ENCODE measurements at regions not wholly inside any gene's neighbourhood (a gene's known extent, or its start where the extent isn't known, plus 50 kb on each side); places are given as distances from the start of the nearest gene placed in this dataset.

- TF ChIP-seq ZNF232 (CRISPR knock-in tag; IDR thresholded peaks at IDR 0.05), result no peak
- TF ChIP-seq, protein P1, sequence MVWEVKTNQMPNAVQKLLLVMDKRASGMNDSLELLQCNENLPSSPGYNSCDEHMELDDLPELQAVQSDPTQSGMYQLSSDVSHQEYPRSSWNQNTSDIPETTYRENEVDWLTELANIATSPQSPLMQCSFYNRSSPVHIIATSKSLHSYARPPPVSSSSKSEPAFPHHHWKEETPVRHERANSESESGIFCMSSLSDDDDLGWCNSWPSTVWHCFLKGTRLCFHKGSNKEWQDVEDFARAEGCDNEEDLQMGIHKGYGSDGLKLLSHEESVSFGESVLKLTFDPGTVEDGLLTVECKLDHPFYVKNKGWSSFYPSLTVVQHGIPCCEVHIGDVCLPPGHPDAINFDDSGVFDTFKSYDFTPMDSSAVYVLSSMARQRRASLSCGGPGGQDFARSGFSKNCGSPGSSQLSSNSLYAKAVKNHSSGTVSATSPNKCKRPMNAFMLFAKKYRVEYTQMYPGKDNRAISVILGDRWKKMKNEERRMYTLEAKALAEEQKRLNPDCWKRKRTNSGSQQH (CRISPR knock-in tag; IDR thresholded peaks at IDR 0.05), result no peak
- TF ChIP-seq RBM22 (IDR thresholded peaks at IDR 0.05; ENCODE audit: low read depth, low read length, poor library complexity, severe bottlenecking), result no peak
- no peak for TF ChIP-seq IFI16 (CRISPR knock-in tag; IDR thresholded peaks at IDR 0.05)
- no peak for TF ChIP-seq MCM5 (IDR thresholded peaks at IDR 0.05; ENCODE audit: low read depth)
- no peak for TF ChIP-seq ZNF174 (CRISPR knock-in tag; IDR thresholded peaks at IDR 0.05)
- TF ChIP-seq TARDBP (IDR thresholded peaks at IDR 0.05), result no peak
- TF ChIP-seq BCLAF1 (IDR thresholded peaks at IDR 0.05; ENCODE audit: borderline replicate concordance in 1 of 2, control insufficient read depth in 1 of 2, low read depth in 2 of 2, low read length in 1 of 2), result no peak
- TF ChIP-seq NFATC3 (IDR thresholded peaks at IDR 0.05), result no peak
- no peak for TF ChIP-seq AFF1 (IDR thresholded peaks at IDR 0.05; ENCODE audit: low read depth in 1 of 2, partially characterized antibody in 2 of 2)
- TF ChIP-seq PTBP1 (IDR thresholded peaks at IDR 0.05; ENCODE audit: low read depth, low read length), result no peak
- TF ChIP-seq ZNF583 (CRISPR knock-in tag; IDR thresholded peaks at IDR 0.05), result no peak
- TF ChIP-seq MYNN (IDR thresholded peaks at IDR 0.05), result no peak
- no peak for TF ChIP-seq MYNN (CRISPR knock-in tag; IDR thresholded peaks at IDR 0.05)
- TF ChIP-seq, protein P2, sequence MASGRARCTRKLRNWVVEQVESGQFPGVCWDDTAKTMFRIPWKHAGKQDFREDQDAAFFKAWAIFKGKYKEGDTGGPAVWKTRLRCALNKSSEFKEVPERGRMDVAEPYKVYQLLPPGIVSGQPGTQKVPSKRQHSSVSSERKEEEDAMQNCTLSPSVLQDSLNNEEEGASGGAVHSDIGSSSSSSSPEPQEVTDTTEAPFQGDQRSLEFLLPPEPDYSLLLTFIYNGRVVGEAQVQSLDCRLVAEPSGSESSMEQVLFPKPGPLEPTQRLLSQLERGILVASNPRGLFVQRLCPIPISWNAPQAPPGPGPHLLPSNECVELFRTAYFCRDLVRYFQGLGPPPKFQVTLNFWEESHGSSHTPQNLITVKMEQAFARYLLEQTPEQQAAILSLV (tag; IDR thresholded peaks at IDR 0.05), result no peak
- no peak for TF ChIP-seq KHSRP (IDR thresholded peaks at IDR 0.05)
- TF ChIP-seq, protein P3, sequence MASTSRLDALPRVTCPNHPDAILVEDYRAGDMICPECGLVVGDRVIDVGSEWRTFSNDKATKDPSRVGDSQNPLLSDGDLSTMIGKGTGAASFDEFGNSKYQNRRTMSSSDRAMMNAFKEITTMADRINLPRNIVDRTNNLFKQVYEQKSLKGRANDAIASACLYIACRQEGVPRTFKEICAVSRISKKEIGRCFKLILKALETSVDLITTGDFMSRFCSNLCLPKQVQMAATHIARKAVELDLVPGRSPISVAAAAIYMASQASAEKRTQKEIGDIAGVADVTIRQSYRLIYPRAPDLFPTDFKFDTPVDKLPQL (IDR thresholded peaks at IDR 0.05; ENCODE audit: extremely low read depth, insufficient read length), result no peak
- no peak for TF ChIP-seq SNRNP70 (optimal IDR thresholded peaks at IDR 0.05; ENCODE audit: low read depth, low read length)
- TF ChIP-seq KDM1A (IDR thresholded peaks at IDR 0.05), result peak; percentile 70 to 77
- TF ChIP-seq CBFB (CRISPR knock-in tag; IDR thresholded peaks at IDR 0.05), result no peak
These were observed 173.6 kb upstream of the SMAD3 start (continued) for GRCh38 chr15:66891776-66892175.
